ENCODE measurements at regions not wholly inside any gene's neighbourhood (a gene's known extent, or its start where the extent isn't known, plus 50 kb on each side); places are given as distances from the start of the nearest gene placed in this dataset.
"Not testable (repeated sequence)": the region's sequence is repeated elsewhere in the genome, so short reads cannot be mapped to it uniquely, and the experiment has no call there.

DNA sequence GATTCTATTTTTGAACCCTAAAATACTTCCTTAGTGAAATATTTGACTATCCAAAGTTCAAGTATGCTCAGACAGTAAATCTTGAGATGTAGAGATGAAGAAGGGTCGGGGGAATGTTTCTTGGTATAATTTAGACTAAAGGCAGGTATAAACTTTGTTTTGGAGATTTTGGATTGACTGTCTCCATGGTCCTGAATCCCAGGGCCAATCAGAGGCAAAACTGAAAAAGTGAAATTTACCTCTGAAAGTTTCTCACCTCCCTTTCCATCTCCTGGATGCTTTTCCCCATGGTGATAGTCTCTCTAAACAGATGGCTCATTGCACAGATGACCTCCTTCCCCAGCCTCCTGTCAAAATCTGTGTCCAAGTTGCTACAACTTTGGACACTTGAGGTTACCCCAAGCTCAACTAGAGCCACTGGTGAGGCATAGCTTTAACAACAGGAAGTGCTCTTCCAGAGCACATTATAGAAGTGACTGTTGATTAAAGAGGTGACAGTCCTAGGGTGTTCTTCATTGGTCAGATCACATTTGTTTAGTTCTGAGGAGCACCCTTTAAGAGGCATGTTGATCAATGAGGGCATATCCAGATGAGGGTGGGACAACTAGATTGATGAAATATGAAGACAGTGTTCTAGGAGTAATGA, 128.4 kb downstream of the AKAP11 start:
- no peak for DNase-seq

GRCh38 chr13:42401376-42401775, 129.4 kb downstream of the AKAP11 start:
- DNase-seq: no peak

- DNase-seq: no peak
Observed at GRCh38 chr13:42405665-42406390, 133.9 kb downstream of the AKAP11 start.

- no peak for DNase-seq
Observed at GRCh38 chr13:42409075-42409474, 137.1 kb downstream of the AKAP11 start.

GRCh38 chr13:42409551-42409950, 137.6 kb downstream of the AKAP11 start:
- DNase-seq: no peak

- no peak for DNase-seq
Observed at GRCh38 chr13:42412812-42413483, 141.0 kb downstream of the AKAP11 start.

DNA sequence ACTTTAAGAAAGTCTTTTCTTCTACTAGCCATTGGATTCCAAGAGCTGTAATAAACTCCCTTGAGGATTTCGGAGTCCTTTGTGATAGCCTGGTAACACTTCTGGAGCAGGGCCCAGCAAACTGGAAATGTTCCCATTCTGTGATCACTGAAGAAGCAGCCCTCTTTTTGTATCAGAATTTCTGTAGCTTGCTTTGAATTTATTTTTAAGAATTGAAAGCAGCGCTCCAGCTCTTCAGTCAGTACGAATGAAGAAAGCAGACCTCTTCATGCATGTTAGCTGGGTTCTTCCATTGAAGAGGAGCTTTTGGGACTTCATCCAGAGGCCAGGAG, 141.5 kb downstream of the AKAP11 start:
- DNase-seq: peak in 1 of 2 experiments; percentile 31

DNA sequence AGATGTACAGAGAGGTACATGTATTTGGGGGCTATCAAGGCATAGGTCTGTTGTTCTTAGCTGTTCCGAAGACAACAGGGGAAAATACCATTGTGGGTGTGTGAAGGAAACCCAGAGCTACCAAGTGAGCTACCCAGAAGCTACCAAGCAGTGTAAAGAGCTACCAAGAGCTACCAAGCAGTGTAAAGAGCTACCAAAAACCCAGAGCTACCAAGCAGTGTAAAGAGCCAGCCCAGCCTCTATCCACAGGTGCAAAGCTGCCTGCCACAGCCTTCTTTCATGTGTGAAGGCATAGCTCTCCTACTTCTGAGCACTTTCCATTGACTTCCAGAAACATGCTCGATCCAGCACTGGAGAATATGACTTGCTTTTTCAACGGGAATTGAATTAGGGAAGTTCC, 145.7 kb downstream of the AKAP11 start:
- no peak for DNase-seq

DNA sequence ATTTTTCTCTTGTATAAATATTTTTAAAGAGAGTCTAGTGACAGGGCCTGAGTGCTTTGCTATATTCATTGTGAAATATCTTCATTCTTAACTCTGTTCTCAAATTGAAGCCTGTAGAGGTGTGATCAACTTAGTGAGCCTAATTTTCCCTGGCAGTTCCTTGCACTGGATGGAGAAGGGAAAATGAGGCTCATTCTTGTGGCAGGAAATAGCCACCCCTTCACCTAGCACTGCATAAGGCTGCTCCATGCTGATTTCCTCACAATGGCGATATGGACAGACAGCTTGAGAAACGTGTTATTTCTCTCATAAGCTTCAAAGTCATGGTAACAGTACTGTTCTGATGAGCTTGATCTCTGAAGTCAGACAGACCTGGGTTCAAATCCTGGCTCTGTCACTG, 146.2 kb downstream of the AKAP11 start:
- DNase-seq: no peak

DNA sequence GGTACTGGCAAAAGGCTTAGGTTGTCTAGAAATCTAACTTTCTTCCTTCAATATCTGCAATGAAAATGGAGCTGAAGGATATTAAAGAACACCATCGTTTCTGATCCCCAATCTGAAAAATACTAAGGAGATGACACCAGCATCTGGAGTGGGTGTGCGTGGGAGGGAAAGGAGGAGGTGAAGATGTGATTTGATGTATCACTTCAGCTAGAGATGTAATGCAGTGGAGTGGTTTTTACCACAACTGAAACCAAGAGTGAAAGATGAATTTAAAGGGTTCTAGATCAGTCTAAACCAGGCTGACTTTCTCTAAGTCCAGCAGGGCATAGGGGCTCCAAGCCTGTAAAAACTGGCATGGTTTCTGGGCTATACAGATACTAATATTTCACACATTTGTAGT, 148.4 kb downstream of the AKAP11 start:
- DNase-seq: no peak

GRCh38 chr13:42422681-42423080, 150.7 kb downstream of the AKAP11 start:
- DNase-seq: no peak

DNA sequence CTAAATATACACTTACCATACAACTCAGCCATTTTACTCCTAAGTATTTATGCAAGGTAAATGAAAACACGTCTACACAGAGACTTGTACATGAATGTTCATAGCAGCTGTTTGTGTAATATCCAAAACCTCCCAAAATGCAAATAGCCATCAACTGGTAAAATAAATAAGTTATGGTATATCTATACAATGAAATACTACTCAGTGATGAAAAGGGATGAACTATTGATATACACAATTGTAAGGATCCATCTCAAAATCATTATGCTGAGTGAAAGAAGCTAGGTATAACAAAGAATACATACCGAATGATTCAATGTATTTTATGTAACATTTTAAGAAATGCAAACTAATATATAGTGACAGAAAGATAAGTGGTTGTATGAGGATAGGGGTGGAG, 149.8 kb upstream of the TNFSF11 start:
- DNase-seq: no peak

- no peak for DNase-seq
Observed at GRCh38 chr13:42445354-42445753, 128.6 kb upstream of the TNFSF11 start.

- not testable (repeated sequence) for DNase-seq
Observed at GRCh38 chr13:42446597-42446996, 127.4 kb upstream of the TNFSF11 start.

DNA sequence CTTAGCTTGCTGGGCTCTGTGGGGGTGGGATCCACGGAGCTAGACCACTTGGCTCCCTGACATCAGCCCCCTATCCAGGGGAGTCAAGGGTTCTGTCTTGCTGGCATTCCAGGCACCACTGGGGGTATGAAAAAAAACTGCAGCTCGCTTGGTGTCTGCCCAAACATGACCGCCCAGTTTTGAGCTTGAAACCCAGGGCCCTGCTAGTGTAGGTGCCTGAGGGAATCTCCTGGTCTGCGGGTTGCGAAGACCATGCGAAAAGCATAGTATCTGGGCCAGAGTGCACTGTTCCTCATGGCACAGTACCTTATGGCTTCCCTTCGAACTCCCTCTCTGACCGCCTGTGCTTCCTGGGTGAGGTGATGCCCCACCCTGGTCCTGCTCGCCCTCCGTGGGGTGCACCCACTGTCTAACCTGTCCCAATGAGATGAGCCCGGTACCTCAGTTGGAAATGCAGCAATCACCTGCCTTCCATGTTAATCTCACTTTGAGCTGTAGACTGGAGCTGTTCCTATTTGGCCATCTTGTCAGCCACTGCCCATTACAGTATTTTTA, 120.8 kb upstream of the TNFSF11 start:
- DNase-seq: no peak

GRCh38 chr13:42454749-42455148, 119.2 kb upstream of the TNFSF11 start:
- DNase-seq: no peak

- DNase-seq: no peak
Observed at GRCh38 chr13:42458193-42458592, 115.8 kb upstream of the TNFSF11 start.

DNA sequence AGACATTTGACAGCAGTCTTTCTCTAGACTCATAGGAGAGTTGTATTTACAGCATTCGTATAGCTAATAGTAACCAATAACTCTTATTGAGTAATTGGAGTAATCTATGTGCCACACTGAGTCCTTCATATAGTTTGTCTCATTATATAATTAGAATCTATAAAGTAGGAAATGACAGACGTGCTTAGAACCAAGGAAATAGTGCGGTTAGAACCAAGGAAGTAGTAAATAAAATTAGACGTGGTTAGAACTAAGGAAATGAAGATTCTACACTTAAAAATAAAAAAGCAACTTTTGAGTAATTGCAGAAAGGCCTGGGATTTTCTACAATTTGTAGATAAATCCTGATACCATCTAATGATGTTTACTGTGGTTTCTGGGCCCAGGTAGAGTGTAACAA, 107.8 kb upstream of the TNFSF11 start:
- DNase-seq: no peak

GRCh38 chr13:42466609-42467008, 107.3 kb upstream of the TNFSF11 start:
- no peak for DNase-seq

DNA sequence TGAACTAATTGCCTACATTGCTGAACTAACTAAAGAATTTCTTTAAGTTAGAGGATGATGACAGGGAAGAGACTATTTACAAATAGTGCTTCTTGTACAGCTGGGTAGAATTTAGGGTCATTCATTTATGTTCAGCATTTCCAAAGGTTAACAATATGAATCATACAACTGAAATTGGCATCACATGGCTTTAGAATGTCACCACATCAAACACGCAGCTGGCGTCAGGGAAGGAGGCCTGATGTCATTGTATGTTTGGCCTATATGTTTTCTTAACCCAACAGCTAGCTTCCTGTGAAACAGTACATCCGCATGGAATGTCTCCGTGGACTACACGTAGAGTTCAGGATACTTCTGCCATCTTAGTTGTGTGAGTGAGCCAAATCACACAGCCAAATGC, 99.0 kb upstream of the TNFSF11 start:
- no peak for DNase-seq

DNA sequence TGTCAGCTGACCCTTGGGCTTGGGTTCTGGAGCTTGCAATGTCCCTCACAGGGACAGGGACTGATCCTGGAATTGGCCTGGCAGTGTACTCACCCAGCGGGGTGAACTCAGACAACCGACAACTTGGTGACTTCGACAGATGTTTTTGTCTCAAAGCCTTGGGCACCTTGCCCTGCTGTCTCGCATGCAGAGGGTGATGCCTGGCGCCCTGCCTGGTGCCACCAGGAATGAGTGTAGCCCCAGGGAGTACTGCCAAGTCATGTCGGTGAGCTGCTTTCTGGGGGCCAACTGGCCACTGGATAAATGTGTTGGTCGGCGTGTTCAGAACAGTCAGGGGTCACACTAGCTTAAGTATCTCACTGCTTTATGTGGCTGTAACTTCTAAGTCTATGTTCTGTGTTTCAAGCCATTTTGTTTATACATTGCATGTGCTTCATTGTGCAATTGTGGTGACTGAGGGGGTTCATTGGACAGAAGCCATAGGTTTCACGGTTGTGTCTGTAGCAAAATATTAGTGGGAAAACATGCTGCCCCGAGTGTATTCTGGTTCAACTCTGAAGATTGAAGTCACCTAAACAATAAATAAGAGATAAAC, 96.3 kb upstream of the TNFSF11 start:
- DNase-seq: peak in 1 of 2 experiments; percentile 77

DNA sequence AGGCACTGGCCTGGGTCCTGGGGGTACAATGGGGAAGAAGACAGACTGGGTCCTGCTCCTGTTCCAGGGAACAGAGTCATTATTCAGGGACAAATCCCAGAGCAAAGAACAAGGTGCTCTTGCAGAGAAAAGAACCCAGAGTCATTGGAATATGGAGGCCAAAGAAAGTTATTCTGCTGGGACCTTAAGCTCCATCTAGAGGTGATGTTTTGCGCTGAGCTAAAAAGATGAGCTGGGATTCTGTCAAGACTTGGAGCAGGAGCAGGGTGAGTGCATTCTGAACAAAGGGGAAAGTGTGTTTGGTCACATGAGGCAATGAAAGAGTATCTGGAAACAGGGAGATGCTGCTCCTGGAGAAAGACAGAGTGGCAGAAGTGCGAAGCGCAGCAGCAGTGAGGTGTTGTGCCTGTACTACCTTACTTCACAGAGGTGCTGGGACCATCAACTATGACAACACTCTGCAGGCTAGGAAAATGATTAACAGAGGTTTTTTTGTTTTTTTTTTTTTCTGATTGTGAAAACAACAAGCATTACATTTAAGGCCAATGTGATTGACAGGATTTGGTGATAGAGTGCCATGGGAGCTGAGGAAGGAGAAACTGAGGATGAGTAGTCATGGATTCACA, 95.3 kb upstream of the TNFSF11 start:
- peak in 1 of 2 experiments; percentile 33 for DNase-seq

DNA sequence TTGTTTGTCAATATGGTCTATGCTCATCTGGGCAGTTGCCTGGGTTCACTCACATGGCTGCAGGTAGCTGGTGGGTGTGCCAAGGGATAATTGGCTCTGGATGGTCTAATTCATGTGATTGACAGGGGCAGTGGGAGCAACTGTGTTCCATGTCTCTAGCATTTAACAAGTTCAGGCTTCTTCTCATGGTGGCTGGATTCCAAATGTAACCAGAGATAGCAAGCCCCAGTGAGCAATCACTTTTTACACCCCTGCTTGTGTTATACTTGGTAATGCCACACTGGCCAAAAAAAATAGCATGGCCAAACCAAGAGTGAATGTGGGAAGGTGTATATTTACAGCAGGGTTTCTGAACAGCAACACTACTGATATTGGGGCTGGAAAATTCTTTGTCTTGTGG, 89.6 kb upstream of the TNFSF11 start:
- peak in 1 of 2 experiments; percentile 13 for DNase-seq
